Rectal smooth muscle tissue (tissue), 1 donor: ENCODE measurements at regions not wholly inside any gene's neighbourhood (a gene's known extent, or its start where the extent isn't known, plus 50 kb on each side); places are given as distances from the start of the nearest gene placed in this dataset.

Experiments used
- H3K27ac ChIP-seq: one replicate; pipeline ENCODE4 v1.7.0; 2013; ENCODE audit warnings: low read depth, low read length, inconsistent platforms
- H3K27me3 ChIP-seq: one replicate; pipeline ENCODE4 v1.7.0; 2013; ENCODE audit warnings: low read length; ENCODE audit not compliant: control insufficient read depth, insufficient read depth
- H3K36me3 ChIP-seq: one replicate; pipeline ENCODE4 v1.7.0; 2013; ENCODE audit warnings: low read length; ENCODE audit not compliant: control insufficient read depth, insufficient read depth
- H3K4me1 ChIP-seq: one replicate; pipeline ENCODE4 v1.7.0; 2013; ENCODE audit warnings: low read length; ENCODE audit not compliant: control insufficient read depth, insufficient read depth
- H3K4me3 ChIP-seq: one replicate; pipeline ENCODE4 v1.7.0; 2013; ENCODE audit warnings: low read length
- H3K9ac ChIP-seq: one replicate; pipeline ENCODE4 v1.7.0; 2013; ENCODE audit warnings: low read length

- H3K36me3 ChIP-seq: no peaks in the 10 kb centered on the region
- no peaks in the 10 kb centered on the region for H3K4me1 ChIP-seq
- H3K4me3 ChIP-seq: no peak overlapping the region
- H3K27me3 ChIP-seq: no peaks in the 10 kb centered on the region
- no peak overlapping the region for H3K9ac ChIP-seq
- H3K27ac ChIP-seq: no peak overlapping the region
Observed at GRCh38 chr10:2943932-2944614, 123.3 kb upstream of the PFKP start.

- Histone ChIP-seq H3K27me3 (no peaks in the 10 kb centered on the region), H3K9ac (no peak overlapping the region), H3K4me1 (no peaks in the 10 kb centered on the region), H3K27ac (no peak overlapping the region), H3K4me3 (no peak overlapping the region), H3K36me3 (no peaks in the 10 kb centered on the region)
Observed at GRCh38 chr10:2942938-2943337, 124.4 kb upstream of the PFKP start.

DNA sequence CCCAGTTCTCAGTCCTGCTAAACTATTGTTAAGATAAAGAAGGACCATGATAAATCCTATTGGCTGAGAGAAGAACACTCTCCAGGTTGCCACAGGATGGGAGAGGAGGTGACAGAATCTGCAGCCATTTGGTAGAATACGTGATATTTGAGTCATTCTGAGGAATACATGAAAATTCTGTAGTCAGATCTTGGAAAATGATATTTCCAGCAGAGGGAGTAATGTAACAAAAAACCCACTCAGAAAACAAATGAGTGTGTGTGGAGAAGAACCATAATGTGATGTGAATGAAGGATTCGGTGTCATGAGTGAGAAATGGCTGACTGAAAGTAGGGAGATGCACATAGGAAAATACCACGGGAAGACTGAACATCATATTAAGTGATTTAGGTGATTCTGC lies 128.5 kb upstream of the PFKP start:
- Histone ChIP-seq H3K9ac (no peak overlapping the region), H3K36me3 (no peaks in the 10 kb centered on the region), H3K27me3 (peaks cover 3% of the 10 kb centered on the region), H3K27ac (no peak overlapping the region), H3K4me1 (no peaks in the 10 kb centered on the region), H3K4me3 (no peak overlapping the region)

DNA sequence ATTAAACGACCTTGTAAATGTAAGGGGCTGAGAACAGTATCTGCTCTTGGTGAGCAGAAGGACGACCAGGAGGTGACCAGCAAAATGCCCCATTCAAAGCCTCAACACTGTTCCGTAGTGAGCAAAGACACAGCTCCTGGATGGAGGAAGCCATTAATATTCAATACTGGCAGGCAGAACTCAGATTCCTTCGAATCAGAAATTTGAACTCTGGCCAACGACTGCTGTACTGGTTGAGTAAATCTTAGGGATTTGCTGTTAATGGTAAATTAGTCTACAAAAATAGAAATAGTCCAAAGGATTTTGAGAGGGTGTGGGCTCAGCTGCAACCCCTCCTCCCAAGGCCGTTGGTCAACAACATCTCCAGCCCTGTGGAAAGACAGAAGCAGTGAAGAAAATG lies 130.5 kb upstream of the PFKP start:
- Histone ChIP-seq H3K27ac (no peak overlapping the region), H3K36me3 (no peaks in the 10 kb centered on the region), H3K4me1 (no peaks in the 10 kb centered on the region), H3K27me3 (peaks cover 3% of the 10 kb centered on the region), H3K9ac (no peak overlapping the region), H3K4me3 (no peak overlapping the region)

DNA sequence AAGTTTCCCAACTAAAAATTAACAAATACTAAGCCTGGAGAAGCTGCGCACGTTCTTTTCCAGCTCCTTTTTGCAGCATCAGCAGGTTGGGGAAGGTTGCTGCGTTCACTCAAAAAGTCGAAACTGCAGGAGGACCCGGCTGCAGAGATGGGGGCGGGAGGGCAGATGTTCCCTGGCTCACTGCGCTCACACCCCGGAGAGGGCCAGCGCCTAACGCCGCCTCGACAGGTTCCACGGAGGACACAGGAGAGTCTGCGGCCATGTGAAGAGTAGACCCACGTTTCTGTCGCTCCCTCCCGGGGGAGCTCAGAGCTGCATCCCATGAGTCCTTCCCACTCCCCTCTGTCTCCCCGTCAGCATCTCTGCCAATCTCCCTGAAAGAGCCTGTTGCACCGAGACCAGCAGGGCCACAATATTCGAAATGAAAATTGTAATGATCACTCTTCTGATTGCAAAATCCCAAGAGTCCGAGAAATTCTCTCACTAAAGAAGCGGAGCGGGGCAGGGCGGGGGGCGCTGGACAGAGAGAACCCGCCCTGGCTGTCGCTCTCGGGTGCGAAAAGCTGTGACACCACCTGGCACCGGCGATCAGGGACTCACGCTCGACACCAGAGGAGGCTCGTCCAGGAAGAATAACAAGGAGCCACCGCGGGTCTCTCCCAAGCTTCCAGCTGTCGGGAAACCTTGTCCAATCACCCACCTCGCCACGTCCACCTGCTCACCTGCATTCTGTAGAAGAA lies 131.5 kb upstream of the PFKP start:
- Histone ChIP-seq H3K4me1 (no peaks in the 10 kb centered on the region), H3K36me3 (no peaks in the 10 kb centered on the region), H3K27ac (no peak overlapping the region), H3K4me3 (no peak overlapping the region), H3K27me3 (peaks cover 3% of the 10 kb centered on the region), H3K9ac (no peak overlapping the region)

GRCh38 chr10:2933924-2934323 lies 133.4 kb upstream of the PFKP start:
- Histone ChIP-seq H3K27me3 (peaks cover 3% of the 10 kb centered on the region), H3K9ac (no peak overlapping the region), H3K4me1 (no peaks in the 10 kb centered on the region), H3K4me3 (no peak overlapping the region), H3K27ac (no peak overlapping the region), H3K36me3 (no peaks in the 10 kb centered on the region)

DNA sequence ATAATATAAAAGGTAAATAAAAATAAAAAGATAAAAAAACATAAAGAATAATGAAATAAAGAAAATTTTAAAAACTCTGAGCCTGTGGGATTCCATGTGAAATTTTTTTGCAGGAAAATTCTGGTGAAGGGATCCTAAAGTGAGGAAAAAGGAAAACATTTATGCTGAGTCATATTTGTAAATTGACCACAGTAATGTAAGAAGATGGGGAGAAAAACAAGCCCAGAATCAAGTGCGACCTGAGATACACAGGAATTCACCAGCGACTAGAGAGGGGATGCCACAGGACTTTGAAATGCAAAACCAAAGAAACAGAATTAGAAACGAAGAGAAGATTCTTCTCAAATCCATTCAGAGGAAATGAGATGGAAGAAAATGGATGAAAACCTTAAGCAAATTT lies 133.8 kb upstream of the PFKP start:
- Histone ChIP-seq H3K4me3 (no peak overlapping the region), H3K36me3 (no peaks in the 10 kb centered on the region), H3K27me3 (peaks cover 3% of the 10 kb centered on the region), H3K4me1 (no peaks in the 10 kb centered on the region), H3K9ac (no peak overlapping the region), H3K27ac (no peak overlapping the region)

- no peak overlapping the region for H3K4me3 ChIP-seq
- no peaks in the 10 kb centered on the region for H3K36me3 ChIP-seq
- no peaks in the 10 kb centered on the region for H3K4me1 ChIP-seq
- no peak overlapping the region for H3K27ac ChIP-seq
- peaks cover 3% of the 10 kb centered on the region for H3K27me3 ChIP-seq
- H3K9ac ChIP-seq: no peak overlapping the region
Observed at GRCh38 chr10:2933071-2933470, 134.3 kb upstream of the PFKP start.

DNA sequence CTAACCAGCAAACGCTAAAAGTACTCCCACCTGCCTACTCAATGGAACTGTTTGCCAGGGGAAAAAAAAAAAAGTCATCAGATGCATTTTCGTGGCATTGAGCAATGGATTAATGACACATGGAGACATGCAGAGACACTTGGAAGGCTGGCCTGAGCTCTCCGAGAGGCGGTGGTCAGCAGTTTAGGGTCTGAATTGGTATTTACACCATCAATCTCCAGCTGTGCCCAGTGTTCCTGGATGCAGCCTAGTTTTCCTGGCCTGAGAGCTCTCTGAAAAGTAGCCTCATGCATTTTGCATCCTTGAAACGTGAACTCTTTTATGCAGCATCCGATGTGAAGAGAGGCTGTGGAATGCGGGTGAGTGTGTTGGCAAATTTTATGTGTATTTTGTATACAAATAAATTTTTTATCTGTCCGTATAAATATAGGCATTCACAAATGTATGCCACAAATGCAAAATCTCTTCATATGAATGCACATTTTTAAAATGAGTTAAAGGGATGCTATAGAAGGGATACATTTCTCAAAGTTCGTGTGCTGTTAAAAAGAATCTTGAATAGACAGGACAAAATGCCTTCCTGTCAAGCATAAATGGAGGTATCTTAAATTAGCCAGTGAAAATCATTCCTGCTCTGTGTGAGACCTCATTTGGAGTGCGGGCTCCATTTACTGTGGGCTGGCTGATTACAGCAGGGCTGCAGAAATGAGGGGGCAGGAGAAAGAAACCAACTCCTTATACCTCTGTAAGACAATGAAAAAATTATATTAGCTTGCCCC lies 137.7 kb upstream of the PFKP start:
- Histone ChIP-seq H3K36me3 (no peaks in the 10 kb centered on the region), H3K4me1 (no peaks in the 10 kb centered on the region), H3K27me3 (no peaks in the 10 kb centered on the region), H3K4me3 (no peak overlapping the region), H3K9ac (no peak overlapping the region), H3K27ac (no peak overlapping the region)

DNA sequence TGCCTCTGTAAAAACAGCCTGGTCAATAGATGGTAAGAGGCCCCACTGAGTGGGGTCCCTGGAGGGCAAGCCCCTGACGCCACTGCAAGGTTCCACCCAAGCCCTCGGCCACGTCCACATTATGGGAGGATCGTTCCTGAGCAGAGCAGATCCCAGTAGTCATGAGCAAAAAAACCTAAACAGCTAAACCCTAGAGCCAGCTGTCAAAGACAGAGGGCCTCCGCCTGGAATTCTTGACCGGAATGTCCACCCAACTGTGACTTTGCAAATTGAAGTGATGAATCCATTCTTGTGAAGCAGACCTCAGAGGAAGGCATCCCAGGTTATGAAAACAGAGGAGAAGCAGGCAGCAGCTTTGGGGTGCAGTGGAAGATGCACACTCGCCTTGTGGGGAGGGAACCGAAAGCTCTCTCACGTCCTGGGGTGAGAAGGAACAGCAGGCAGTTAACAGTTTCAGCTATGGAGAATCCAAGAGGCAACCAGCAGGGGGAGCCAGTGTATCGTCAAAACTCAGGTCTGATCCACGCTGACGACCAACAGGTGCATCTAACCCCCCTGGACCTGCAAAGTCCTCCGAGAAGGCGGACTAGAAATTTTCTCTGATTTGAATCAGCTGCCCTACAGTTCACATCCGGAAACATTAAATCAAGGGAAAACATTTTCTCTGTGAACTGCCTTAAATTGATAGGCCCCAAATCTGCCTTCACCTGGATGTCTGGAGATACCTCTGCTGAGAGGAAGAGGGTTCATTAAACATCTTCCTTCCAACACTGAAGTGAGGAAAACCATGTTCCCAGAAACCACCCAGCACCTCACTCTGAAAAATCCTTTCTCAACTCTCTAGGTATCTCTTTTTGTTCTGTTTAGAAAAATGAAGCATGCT lies 139.1 kb upstream of the PFKP start:
- H3K9ac ChIP-seq: no peak overlapping the region
- H3K4me1 ChIP-seq: no peaks in the 10 kb centered on the region
- no peak overlapping the region for H3K4me3 ChIP-seq
- H3K36me3 ChIP-seq: no peaks in the 10 kb centered on the region
- H3K27ac ChIP-seq: no peak overlapping the region
- no peaks in the 10 kb centered on the region for H3K27me3 ChIP-seq

DNA sequence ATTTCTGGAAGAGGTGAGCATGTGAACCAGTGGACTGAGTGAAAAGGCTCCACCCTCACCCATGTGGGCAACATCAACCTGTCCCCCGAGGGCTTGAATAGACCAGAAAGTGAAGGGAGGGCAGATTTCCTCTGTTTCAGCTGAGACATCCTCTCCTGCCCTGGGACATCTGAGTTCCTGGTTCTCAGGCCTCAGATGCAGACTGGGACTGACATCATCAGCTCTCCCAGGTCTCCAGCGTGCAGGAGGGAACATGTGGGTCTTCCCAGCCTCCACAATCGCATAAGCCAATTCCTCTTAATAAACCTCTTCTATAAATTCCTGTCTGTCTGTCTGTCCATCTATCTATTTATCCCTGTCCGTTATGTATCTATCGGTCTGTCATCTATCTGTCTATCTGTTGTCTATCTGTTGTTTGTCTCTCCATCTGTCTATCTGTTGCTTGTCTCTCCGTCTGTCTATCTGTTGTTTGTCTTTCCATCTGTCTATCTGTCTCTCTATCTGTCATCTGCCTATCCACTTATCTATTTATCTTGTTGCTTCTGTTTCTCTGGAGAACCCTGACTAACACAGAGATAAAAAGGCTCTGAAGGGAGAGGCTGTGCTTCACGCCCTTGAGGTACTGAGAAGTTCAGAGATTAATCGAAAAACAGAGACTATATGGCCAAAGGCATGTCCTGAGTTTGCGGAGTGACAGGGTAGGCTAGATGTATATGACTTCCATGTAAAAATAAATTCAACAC lies 140.3 kb upstream of the PFKP start:
- Histone ChIP-seq H3K36me3 (no peaks in the 10 kb centered on the region), H3K4me3 (no peak overlapping the region), H3K9ac (no peak overlapping the region), H3K27ac (no peak overlapping the region), H3K4me1 (no peaks in the 10 kb centered on the region), H3K27me3 (no peaks in the 10 kb centered on the region)
